Uterus (tissue), 2 donors: ENCODE measurements at regions not wholly inside any gene's neighbourhood (a gene's known extent, or its start where the extent isn't known, plus 50 kb on each side); places are given as distances from the start of the nearest gene placed in this dataset.

Source experiments
- POLR2A ChIP-seq, 2 donors: fragments of 450-650 bp; IDR thresholded peaks; one replicate each; pipeline ENCODE4 v1.6.1; 2016; ENCODE audit warnings: antibody characterized with exemption in 2 of 2, mild to moderate bottlenecking in 1 of 2, moderate library complexity in 1 of 2
- TF ChIP-seq, protein P1 (sequence below), 4 experiments: fragments of 200-600 bp in 2 of 4; fragments of 450-650 bp in 2 of 4; sonication (generic) in 2 of 4; IDR thresholded peaks; one replicate each; pipeline ENCODE4 v1.5.1; 2016 to 2019; ENCODE audit warnings: antibody characterized with exemption in 4 of 4, mild to moderate bottlenecking in 2 of 4, moderate library complexity in 1 of 4

GRCh38 chr5:174312641-174313040, 267.1 kb downstream of the NSG2 start:
- TF ChIP-seq, protein P1, sequence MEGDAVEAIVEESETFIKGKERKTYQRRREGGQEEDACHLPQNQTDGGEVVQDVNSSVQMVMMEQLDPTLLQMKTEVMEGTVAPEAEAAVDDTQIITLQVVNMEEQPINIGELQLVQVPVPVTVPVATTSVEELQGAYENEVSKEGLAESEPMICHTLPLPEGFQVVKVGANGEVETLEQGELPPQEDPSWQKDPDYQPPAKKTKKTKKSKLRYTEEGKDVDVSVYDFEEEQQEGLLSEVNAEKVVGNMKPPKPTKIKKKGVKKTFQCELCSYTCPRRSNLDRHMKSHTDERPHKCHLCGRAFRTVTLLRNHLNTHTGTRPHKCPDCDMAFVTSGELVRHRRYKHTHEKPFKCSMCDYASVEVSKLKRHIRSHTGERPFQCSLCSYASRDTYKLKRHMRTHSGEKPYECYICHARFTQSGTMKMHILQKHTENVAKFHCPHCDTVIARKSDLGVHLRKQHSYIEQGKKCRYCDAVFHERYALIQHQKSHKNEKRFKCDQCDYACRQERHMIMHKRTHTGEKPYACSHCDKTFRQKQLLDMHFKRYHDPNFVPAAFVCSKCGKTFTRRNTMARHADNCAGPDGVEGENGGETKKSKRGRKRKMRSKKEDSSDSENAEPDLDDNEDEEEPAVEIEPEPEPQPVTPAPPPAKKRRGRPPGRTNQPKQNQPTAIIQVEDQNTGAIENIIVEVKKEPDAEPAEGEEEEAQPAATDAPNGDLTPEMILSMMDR (IDR thresholded peaks at IDR 0.05) = no peak
- TF ChIP-seq POLR2A (IDR thresholded peaks at IDR 0.05) = no peak
